Hepatocyte (in vitro differentiated cells): ENCODE measurements at regions not wholly inside any gene's neighbourhood (a gene's known extent, or its start where the extent isn't known, plus 50 kb on each side); places are given as distances from the start of the nearest gene placed in this dataset.

Source experiments
- DNase-seq: peaks from one replicate; pipeline ENCODE4 v3.0.0-alpha.2; 2016; ENCODE audit warnings: low spot score
- H2AFZ ChIP-seq: fragments of 200-600 bp; sonication (generic); 2 replicates; pipeline ENCODE4 v1.6.0; 2016; ENCODE audit warnings: antibody characterized with exemption, mild to moderate bottlenecking
- H3K27ac ChIP-seq: fragments of 200-600 bp; sonication (generic); 2 replicates; pipeline ENCODE4 v1.5.1; 2016; ENCODE audit warnings: mild to moderate bottlenecking
- H3K27me3 ChIP-seq: fragments of 200-600 bp; sonication (generic); 2 replicates; pipeline ENCODE4 v1.6.1; 2016
- H3K36me3 ChIP-seq: fragments of 200-600 bp; sonication (generic); replicated peaks from 2 replicates; pipeline ENCODE4 v1.5.1; 2016; ENCODE audit warnings: low read depth; ENCODE audit not compliant: insufficient read depth
- H3K4me1 ChIP-seq: fragments of 200-600 bp; sonication (generic); 2 replicates; pipeline ENCODE4 v1.5.1; 2016; ENCODE audit warnings: mild to moderate bottlenecking, moderate library complexity; ENCODE audit not compliant: insufficient read depth
- H3K4me2 ChIP-seq: fragments of 200-600 bp; sonication (generic); 2 replicates; pipeline ENCODE4 v1.6.0; 2016
- H3K4me3 ChIP-seq: fragments of 200-600 bp; sonication (generic); 2 replicates; pipeline ENCODE4 v1.5.1; 2016; ENCODE audit warnings: mild to moderate bottlenecking
- H3K79me2 ChIP-seq: fragments of 200-600 bp; sonication (generic); 2 replicates; pipeline ENCODE4 v1.6.0; 2017; ENCODE audit warnings: mild to moderate bottlenecking
- H3K9me2 ChIP-seq: fragments of 200-600 bp; sonication (generic); replicated peaks from 2 replicates; pipeline ENCODE4 v1.6.0; 2017; ENCODE audit warnings: mild to moderate bottlenecking; ENCODE audit not compliant: insufficient read depth
- H3K9me3 ChIP-seq: fragments of 200-600 bp; sonication (generic); 2 replicates; pipeline ENCODE4 v1.5.1; 2016; ENCODE audit warnings: low read depth, mild to moderate bottlenecking
- H4K20me1 ChIP-seq: fragments of 200-600 bp; sonication (generic); 2 replicates; pipeline ENCODE4 v1.6.0; 2016; ENCODE audit warnings: mild to moderate bottlenecking; ENCODE audit not compliant: insufficient read depth, poor library complexity, severe bottlenecking
- EZH2 ChIP-seq: fragments of 200-600 bp; sonication (generic); IDR thresholded peaks from 2 replicates; pipeline ENCODE4 v1.6.1; 2016; ENCODE audit warnings: antibody characterized with exemption, mild to moderate bottlenecking, borderline replicate concordance
- EZH2phosphoT487 ChIP-seq: fragments of 200-600 bp; sonication (generic); IDR thresholded peaks from one replicate; pipeline ENCODE4 v1.6.1; 2018; ENCODE audit warnings: antibody characterized with exemption, mild to moderate bottlenecking, low read depth, moderate library complexity; ENCODE audit not compliant: unreplicated experiment, severe bottlenecking
- WGBS: methylation state at CpG from one replicate; pipeline ENCODE4 v1.1.6; 2016; ENCODE audit warnings: low lambda C conversion rate; ENCODE audit errors: missing lambda C conversion rate; 5-methylcytosine and 5-hydroxymethylcytosine counted together
- TF ChIP-seq, protein P1 (sequence below): fragments of 200-600 bp; sonication (generic); IDR thresholded peaks from 2 replicates; pipeline ENCODE4 v1.5.1; 2016; ENCODE audit warnings: antibody characterized with exemption, mild to moderate bottlenecking; ENCODE audit not compliant: poor library complexity

DNA sequence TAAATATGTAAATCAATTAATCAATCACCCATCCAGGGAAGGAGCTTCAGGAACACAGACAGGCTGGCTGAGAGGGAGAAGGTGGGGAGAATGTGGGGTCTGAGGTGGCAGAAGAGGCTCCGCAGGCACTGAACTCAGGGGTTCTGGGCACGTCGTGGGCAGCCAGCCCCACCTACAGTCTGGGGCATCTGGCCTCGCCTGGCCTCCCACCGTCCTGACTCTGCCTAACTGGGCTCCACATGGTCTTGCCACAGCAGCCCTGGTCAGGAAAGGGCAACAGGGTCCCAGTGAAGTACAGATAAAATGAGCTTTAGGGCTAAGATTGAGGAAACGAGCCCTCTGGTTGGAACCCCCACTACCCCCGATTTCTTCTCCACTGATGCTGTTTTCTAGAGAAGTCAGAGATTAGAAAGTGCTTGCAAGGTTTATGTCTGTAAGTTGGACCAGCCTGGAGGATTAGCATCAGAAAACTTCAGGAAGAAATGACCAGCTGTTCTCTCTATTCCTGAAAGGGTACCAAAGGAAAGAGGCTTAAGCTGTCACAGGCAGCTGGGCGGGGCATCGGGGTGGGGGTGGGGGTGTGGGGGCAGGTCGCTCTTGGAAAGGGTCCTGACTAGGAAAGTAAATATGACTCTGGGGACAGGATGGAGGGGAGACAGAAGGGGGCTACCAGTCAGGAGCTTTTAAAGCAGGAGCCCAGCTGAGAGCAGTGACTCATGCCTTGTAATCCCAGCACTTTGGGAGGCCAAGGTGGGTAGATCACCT, 261.7 kb downstream of the BUD13 start:
- Histone ChIP-seq H4K20me1 (no peaks in the 10 kb centered on the region), H3K9me3 (no peaks in the 10 kb centered on the region), H3K9me2 (no peaks in the 10 kb centered on the region), H3K4me2 (no peak overlapping the region), H3K36me3 (no peaks in the 10 kb centered on the region), H3K79me2 (no peaks in the 10 kb centered on the region), H3K4me1 (no peaks in the 10 kb centered on the region), H3K27me3 (peaks cover 22% of the 10 kb centered on the region), H3K4me3 (no peak overlapping the region), H3K27ac (no peak overlapping the region), H2AFZ (no peak overlapping the region)
- no peak for DNase-seq
- WGBS: 74% methylated on average over 9 of the region's 10 CpGs
- TF ChIP-seq, protein P1, sequence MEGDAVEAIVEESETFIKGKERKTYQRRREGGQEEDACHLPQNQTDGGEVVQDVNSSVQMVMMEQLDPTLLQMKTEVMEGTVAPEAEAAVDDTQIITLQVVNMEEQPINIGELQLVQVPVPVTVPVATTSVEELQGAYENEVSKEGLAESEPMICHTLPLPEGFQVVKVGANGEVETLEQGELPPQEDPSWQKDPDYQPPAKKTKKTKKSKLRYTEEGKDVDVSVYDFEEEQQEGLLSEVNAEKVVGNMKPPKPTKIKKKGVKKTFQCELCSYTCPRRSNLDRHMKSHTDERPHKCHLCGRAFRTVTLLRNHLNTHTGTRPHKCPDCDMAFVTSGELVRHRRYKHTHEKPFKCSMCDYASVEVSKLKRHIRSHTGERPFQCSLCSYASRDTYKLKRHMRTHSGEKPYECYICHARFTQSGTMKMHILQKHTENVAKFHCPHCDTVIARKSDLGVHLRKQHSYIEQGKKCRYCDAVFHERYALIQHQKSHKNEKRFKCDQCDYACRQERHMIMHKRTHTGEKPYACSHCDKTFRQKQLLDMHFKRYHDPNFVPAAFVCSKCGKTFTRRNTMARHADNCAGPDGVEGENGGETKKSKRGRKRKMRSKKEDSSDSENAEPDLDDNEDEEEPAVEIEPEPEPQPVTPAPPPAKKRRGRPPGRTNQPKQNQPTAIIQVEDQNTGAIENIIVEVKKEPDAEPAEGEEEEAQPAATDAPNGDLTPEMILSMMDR: no peak
- no peak for TF ChIP-seq EZH2phosphoT487

DNA sequence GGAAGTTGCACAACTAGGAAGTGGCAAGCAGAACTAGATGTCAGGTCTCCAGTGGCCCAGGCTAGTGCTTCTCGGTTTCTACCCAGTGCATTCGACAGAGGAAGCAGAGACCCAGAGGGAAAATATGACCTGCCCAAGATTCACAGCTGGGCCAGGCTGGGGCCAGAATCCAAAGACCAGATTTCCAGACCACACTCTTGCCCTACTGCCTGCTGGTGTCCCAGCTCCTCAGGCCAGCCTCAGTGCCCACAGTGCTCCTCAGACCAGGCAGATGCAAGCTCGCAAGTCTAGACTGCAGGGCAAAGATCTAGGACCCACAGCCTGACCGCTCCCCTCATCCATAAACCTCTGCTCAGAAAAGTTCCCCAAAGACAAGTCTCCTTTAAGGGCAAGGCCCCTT, 262.6 kb downstream of the BUD13 start:
- H3K4me3 ChIP-seq: no peak overlapping the region
- H3K4me1 ChIP-seq: no peaks in the 10 kb centered on the region
- H3K27ac ChIP-seq: no peak overlapping the region
- H3K4me2 ChIP-seq: no peak overlapping the region
- no peaks in the 10 kb centered on the region for H4K20me1 ChIP-seq
- H3K79me2 ChIP-seq: no peaks in the 10 kb centered on the region
- DNase-seq: no peak
- peaks cover 22% of the 10 kb centered on the region for H3K27me3 ChIP-seq
- H3K36me3 ChIP-seq: no peaks in the 10 kb centered on the region
- no peaks in the 10 kb centered on the region for H3K9me3 ChIP-seq
- no peak overlapping the region for H2AFZ ChIP-seq
- WGBS: 90% methylated on average over 4 of the region's 4 CpGs
- H3K9me2 ChIP-seq: no peaks in the 10 kb centered on the region
- TF ChIP-seq, protein P1: no peak
- TF ChIP-seq EZH2 (no peak), EZH2phosphoT487 (no peak)

DNA sequence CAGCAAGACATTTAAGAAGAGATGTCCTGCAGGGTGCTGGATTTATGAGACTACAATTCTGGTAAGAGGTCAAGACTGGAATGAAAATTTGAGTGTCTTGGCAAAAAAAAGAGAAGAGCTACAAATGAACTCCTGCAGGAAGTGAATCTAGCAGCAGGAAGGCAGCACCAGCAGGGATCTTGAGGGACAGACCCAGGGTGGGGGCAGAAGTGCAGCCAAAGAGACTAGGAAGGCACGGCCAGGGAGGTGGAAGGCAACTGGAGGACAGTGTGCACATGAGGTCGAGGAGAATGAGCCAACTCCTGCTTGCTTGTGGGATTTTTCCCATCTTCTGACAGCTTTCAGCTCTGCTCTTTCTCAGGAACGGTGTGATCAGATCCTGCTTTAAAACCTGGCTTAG, 263.2 kb downstream of the BUD13 start:
- Histone ChIP-seq H3K4me2 (no peak overlapping the region), H3K4me3 (no peak overlapping the region), H3K36me3 (no peaks in the 10 kb centered on the region), H3K9me3 (no peaks in the 10 kb centered on the region), H3K79me2 (no peaks in the 10 kb centered on the region), H3K9me2 (no peaks in the 10 kb centered on the region), H2AFZ (no peak overlapping the region), H3K27ac (no peak overlapping the region), H3K4me1 (no peaks in the 10 kb centered on the region), H4K20me1 (no peaks in the 10 kb centered on the region), H3K27me3 (peaks cover 25% of the 10 kb centered on the region)
- DNase-seq: no peak
- 45% methylated on average over 3 of the region's 3 CpGs for WGBS
- TF ChIP-seq, protein P1: no peak
- TF ChIP-seq EZH2 (no peak), EZH2phosphoT487 (no peak)
